Loucy (cell line): ENCODE measurements at regions not wholly inside any gene's neighbourhood (a gene's known extent, or its start where the extent isn't known, plus 50 kb on each side); places are given as distances from the start of the nearest gene placed in this dataset.

Experiments used
- H2AFZ ChIP-seq: fragments of 200-600 bp; sonication (generic); 2 replicates; pipeline ENCODE4 v1.6.0; 2016; ENCODE audit warnings: antibody characterized with exemption, mild to moderate bottlenecking, low read length, moderate library complexity
- H3F3A ChIP-seq: fragments of 200-600 bp; 2 replicates; pipeline ENCODE4 v1.6.0; 2016; ENCODE audit warnings: antibody characterized with exemption, low read depth, mild to moderate bottlenecking
- H3K27me3 ChIP-seq: fragments of 200-600 bp; sonication (generic); 2 replicates; pipeline ENCODE4 v1.6.1; 2014; ENCODE audit warnings: low read length, mild to moderate bottlenecking; ENCODE audit not compliant: insufficient read depth, poor library complexity, severe bottlenecking
- H3K36me3 ChIP-seq: fragments of 200-600 bp; sonication (generic); 2 replicates; pipeline ENCODE4 v1.6.1; 2016; ENCODE audit warnings: low read length; ENCODE audit not compliant: insufficient read depth
- H3K4me1 ChIP-seq: fragments of 200-600 bp; sonication (generic); 2 replicates; pipeline ENCODE4 v1.5.1; 2014; ENCODE audit warnings: low read length, mild to moderate bottlenecking; ENCODE audit not compliant: insufficient read depth, poor library complexity, severe bottlenecking
- H3K4me2 ChIP-seq: fragments of 200-600 bp; sonication (generic); 2 replicates; pipeline ENCODE4 v1.6.0; 2014; ENCODE audit warnings: antibody characterized with exemption, low read length, low read depth, mild to moderate bottlenecking; ENCODE audit not compliant: poor library complexity, severe bottlenecking
- H3K4me3 ChIP-seq: fragments of 200-600 bp; sonication (generic); 2 replicates; pipeline ENCODE4 v1.5.1; 2014; ENCODE audit warnings: low read length, mild to moderate bottlenecking, mixed read lengths; ENCODE audit not compliant: poor library complexity, severe bottlenecking
- H3K79me2 ChIP-seq: fragments of 200-600 bp; sonication (generic); 2 replicates; pipeline ENCODE4 v1.6.1; 2014; ENCODE audit warnings: low read length; ENCODE audit not compliant: insufficient read depth
- H3K9ac ChIP-seq: fragments of 200-600 bp; sonication (generic); 2 replicates; pipeline ENCODE4 v1.6.0; 2014; ENCODE audit warnings: mild to moderate bottlenecking, low read depth, low read length, moderate library complexity; ENCODE audit not compliant: poor library complexity, severe bottlenecking
- H3K9me2 ChIP-seq: fragments of 200-600 bp; sonication (generic); replicated peaks from 2 replicates; pipeline ENCODE4 v1.6.1; 2016; ENCODE audit warnings: low read depth, low read length, mixed read lengths
- H3K9me3 ChIP-seq: fragments of 200-600 bp; sonication (generic); 2 replicates; pipeline ENCODE4 v1.6.1; 2014; ENCODE audit warnings: mild to moderate bottlenecking, antibody characterized with exemption, low read length, low read depth; ENCODE audit not compliant: insufficient read depth
- H4K20me1 ChIP-seq: fragments of 200-600 bp; sonication (generic); 2 replicates; pipeline ENCODE4 v1.6.0; 2014; ENCODE audit warnings: antibody characterized with exemption, low read length, mild to moderate bottlenecking; ENCODE audit not compliant: insufficient read depth, poor library complexity, severe bottlenecking
- CTCF ChIP-seq: fragments of 200-600 bp; sonication (generic); conservative IDR thresholded peaks from 2 replicates; pipeline ENCODE4 v1.5.1; 2014; ENCODE audit warnings: mild to moderate bottlenecking, antibody characterized with exemption, low read length
- EZH2phosphoT487 ChIP-seq: fragments of 200-600 bp; IDR thresholded peaks from 2 replicates; pipeline ENCODE4 v1.6.1; 2018; ENCODE audit warnings: antibody characterized with exemption, mild to moderate bottlenecking, moderate library complexity, borderline replicate concordance

GRCh38 chr6:48278261-48278660 is 167.3 kb upstream of the PTCHD4 start:
- no peak overlapping the region for H3K4me2 ChIP-seq
- TF ChIP-seq EZH2phosphoT487 (no peak), CTCF (no peak)
- H2AFZ ChIP-seq: no peak overlapping the region

GRCh38 chr6:48272518-48272917 is 161.5 kb upstream of the PTCHD4 start:
- Histone ChIP-seq H3K36me3 (no peaks in the 10 kb centered on the region), H3K4me2 (no peak overlapping the region), H3K9ac (no peak overlapping the region), H3K9me2 (no peaks in the 10 kb centered on the region), H4K20me1 (no peaks in the 10 kb centered on the region), H3K27me3 (no peaks in the 10 kb centered on the region), H3F3A (no peaks in the 10 kb centered on the region), H3K79me2 (no peaks in the 10 kb centered on the region), H3K4me3 (no peak overlapping the region), H3K9me3 (no peaks in the 10 kb centered on the region), H3K4me1 (no peaks in the 10 kb centered on the region), H2AFZ (no peak overlapping the region)
- TF ChIP-seq CTCF: no peak
- no peak for TF ChIP-seq EZH2phosphoT487

More at GRCh38 chr6:48278261-48278660, 167.3 kb upstream of the PTCHD4 start:
- Histone ChIP-seq H3K9me2 (no peaks in the 10 kb centered on the region), H3F3A (no peaks in the 10 kb centered on the region), H3K4me1 (no peaks in the 10 kb centered on the region), H3K27me3 (no peaks in the 10 kb centered on the region), H3K9ac (no peak overlapping the region), H3K4me3 (no peak overlapping the region), H4K20me1 (no peaks in the 10 kb centered on the region), H3K79me2 (no peaks in the 10 kb centered on the region), H3K9me3 (no peaks in the 10 kb centered on the region), H3K36me3 (no peaks in the 10 kb centered on the region)

GRCh38 chr6:48255094-48255493 is 144.1 kb upstream of the PTCHD4 start:
- Histone ChIP-seq H3K4me3 (no peak overlapping the region), H4K20me1 (no peaks in the 10 kb centered on the region), H2AFZ (no peak overlapping the region), H3K4me2 (no peak overlapping the region), H3K9ac (no peak overlapping the region), H3K27me3 (no peaks in the 10 kb centered on the region), H3K79me2 (no peaks in the 10 kb centered on the region), H3K36me3 (no peaks in the 10 kb centered on the region), H3K9me3 (no peaks in the 10 kb centered on the region), H3K9me2 (0 out of 2 replicates have a peak, but pooled peaks cover 4% of the 10 kb centered on the region), H3K4me1 (no peaks in the 10 kb centered on the region), H3F3A (no peaks in the 10 kb centered on the region)
- TF ChIP-seq EZH2phosphoT487 (no peak), CTCF (no peak)
